ENCODE measurements at regions not wholly inside any gene's neighbourhood (a gene's known extent, or its start where the extent isn't known, plus 50 kb on each side); places are given as distances from the start of the nearest gene placed in this dataset.

DNA sequence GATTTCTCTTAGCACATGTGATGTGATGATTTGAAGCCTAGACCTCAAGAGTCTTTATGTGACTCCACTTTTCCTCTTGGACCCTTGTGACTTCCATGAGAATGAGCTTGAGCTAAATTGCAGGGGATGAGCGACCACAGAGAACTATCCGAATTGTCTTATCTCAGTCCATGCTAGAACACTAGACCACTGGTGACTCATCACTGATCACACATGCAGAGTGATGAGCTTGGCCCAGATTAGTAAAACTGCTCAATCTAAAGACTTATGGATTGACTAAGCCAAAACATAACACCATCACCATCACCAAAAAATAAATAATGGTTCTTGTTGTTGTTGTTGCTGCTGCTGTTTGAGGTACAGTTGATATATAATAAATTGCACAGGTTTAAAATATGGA is 114.1 kb upstream of the CFAP20DC start:
- no peak for TF ChIP-seq POLR2AphosphoS5 (IDR thresholded peaks at IDR 0.05; ENCODE audit: low read depth)
- TF ChIP-seq SPI1 (IDR thresholded peaks at IDR 0.05; ENCODE audit: borderline replicate concordance, low read depth), result no peak
- TF ChIP-seq, protein P1, sequence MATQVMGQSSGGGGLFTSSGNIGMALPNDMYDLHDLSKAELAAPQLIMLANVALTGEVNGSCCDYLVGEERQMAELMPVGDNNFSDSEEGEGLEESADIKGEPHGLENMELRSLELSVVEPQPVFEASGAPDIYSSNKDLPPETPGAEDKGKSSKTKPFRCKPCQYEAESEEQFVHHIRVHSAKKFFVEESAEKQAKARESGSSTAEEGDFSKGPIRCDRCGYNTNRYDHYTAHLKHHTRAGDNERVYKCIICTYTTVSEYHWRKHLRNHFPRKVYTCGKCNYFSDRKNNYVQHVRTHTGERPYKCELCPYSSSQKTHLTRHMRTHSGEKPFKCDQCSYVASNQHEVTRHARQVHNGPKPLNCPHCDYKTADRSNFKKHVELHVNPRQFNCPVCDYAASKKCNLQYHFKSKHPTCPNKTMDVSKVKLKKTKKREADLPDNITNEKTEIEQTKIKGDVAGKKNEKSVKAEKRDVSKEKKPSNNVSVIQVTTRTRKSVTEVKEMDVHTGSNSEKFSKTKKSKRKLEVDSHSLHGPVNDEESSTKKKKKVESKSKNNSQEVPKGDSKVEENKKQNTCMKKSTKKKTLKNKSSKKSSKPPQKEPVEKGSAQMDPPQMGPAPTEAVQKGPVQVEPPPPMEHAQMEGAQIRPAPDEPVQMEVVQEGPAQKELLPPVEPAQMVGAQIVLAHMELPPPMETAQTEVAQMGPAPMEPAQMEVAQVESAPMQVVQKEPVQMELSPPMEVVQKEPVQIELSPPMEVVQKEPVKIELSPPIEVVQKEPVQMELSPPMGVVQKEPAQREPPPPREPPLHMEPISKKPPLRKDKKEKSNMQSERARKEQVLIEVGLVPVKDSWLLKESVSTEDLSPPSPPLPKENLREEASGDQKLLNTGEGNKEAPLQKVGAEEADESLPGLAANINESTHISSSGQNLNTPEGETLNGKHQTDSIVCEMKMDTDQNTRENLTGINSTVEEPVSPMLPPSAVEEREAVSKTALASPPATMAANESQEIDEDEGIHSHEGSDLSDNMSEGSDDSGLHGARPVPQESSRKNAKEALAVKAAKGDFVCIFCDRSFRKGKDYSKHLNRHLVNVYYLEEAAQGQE (IDR thresholded peaks at IDR 0.05; ENCODE audit: insufficient replicate concordance, low read depth), result no peak
- TF ChIP-seq GABPA (IDR thresholded peaks at IDR 0.05; ENCODE audit: low read depth), result no peak
- TF ChIP-seq, protein P2, sequence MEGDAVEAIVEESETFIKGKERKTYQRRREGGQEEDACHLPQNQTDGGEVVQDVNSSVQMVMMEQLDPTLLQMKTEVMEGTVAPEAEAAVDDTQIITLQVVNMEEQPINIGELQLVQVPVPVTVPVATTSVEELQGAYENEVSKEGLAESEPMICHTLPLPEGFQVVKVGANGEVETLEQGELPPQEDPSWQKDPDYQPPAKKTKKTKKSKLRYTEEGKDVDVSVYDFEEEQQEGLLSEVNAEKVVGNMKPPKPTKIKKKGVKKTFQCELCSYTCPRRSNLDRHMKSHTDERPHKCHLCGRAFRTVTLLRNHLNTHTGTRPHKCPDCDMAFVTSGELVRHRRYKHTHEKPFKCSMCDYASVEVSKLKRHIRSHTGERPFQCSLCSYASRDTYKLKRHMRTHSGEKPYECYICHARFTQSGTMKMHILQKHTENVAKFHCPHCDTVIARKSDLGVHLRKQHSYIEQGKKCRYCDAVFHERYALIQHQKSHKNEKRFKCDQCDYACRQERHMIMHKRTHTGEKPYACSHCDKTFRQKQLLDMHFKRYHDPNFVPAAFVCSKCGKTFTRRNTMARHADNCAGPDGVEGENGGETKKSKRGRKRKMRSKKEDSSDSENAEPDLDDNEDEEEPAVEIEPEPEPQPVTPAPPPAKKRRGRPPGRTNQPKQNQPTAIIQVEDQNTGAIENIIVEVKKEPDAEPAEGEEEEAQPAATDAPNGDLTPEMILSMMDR (IDR thresholded peaks at IDR 0.05; ENCODE audit: insufficient read depth, low read length), result no peak
- Histone ChIP-seq H3K27ac (replicated peaks) (no peak overlapping the region), H3K4me3 (replicated peaks; ENCODE audit: insufficient read depth, low read length) (no peak overlapping the region), H3K27me3 (ENCODE audit: insufficient read depth, poor library complexity, severe bottlenecking) (no peaks in the 10 kb centered on the region)
- no peak for DNase-seq (ENCODE audit: low read depth in 1 of 2, low spot score in 1 of 2)

DNA sequence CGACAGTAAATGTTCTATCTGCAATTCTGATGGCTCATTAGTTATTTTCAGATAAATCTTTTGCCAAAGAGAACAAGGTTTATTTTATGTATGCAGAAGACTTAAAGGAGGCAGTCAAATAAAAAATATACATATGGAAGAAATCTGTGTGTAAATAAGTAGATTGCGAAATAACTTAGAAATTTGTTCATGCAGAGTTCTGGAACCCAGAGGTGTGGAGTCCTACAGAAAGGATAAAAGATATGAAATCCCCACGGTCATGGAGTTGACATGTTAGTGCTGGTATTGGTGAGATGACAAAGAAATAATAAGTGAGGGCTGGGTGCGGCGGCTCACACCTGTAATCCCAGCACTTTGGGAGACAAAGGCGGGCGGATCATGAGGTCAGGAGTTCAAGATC is 111.2 kb upstream of the CFAP20DC start:
- DNase-seq (ENCODE audit: low read depth in 1 of 2, low spot score in 1 of 2), result no peak
- no peaks in the 10 kb centered on the region for H3K27me3 ChIP-seq (ENCODE audit: insufficient read depth, poor library complexity, severe bottlenecking)
- TF ChIP-seq GABPA (IDR thresholded peaks at IDR 0.05; ENCODE audit: low read depth) (no peak), POLR2AphosphoS5 (IDR thresholded peaks at IDR 0.05; ENCODE audit: low read depth) (no peak), SPI1 (IDR thresholded peaks at IDR 0.05; ENCODE audit: borderline replicate concordance, low read depth) (no peak)
- TF ChIP-seq, protein P2 (IDR thresholded peaks at IDR 0.05; ENCODE audit: insufficient read depth, low read length), result no peak
- TF ChIP-seq, protein P1 (IDR thresholded peaks at IDR 0.05; ENCODE audit: insufficient replicate concordance, low read depth), result no peak
- H3K27ac ChIP-seq (replicated peaks), result no peak overlapping the region
- no peak overlapping the region for H3K4me3 ChIP-seq (replicated peaks; ENCODE audit: insufficient read depth, low read length)

DNA sequence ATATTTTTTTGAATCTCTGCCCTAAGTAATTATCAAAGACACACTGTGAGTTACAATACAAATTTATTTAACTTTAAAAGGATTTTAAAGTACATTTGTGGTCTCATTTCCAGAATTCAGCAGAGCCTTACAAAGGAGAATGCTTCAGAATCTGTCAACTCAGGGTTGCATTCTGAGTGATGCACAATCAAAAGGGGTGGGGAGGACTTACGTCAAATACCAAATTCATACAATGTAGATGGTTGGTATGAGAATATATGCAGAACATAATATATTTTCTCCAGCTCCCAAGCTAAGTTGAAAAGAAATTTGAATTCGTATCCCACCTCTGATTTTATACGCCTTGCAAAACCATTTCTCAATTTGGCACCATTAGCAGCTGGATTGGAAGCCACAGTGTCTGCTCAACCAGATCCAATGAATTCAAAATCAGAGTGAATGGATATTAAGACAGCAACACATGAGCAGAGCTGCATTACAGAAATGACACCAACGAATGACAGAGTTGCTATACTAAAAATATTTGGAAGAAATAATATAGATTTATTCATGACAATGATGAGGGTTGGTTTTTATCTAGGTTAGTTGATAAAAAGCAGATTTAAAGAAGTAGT is 110.4 kb upstream of the CFAP20DC start:
- no peak overlapping the region for H3K27ac ChIP-seq (replicated peaks)
- TF ChIP-seq SPI1 (IDR thresholded peaks at IDR 0.05; ENCODE audit: borderline replicate concordance, low read depth) (no peak), GABPA (IDR thresholded peaks at IDR 0.05; ENCODE audit: low read depth) (no peak)
- TF ChIP-seq, protein P2 (IDR thresholded peaks at IDR 0.05; ENCODE audit: insufficient read depth, low read length), result no peak
- TF ChIP-seq, protein P1 (IDR thresholded peaks at IDR 0.05; ENCODE audit: insufficient replicate concordance, low read depth), result no peak
- no peak overlapping the region for H3K4me3 ChIP-seq (replicated peaks; ENCODE audit: insufficient read depth, low read length)
- H3K27me3 ChIP-seq (ENCODE audit: insufficient read depth, poor library complexity, severe bottlenecking), result no peaks in the 10 kb centered on the region
- no peak for DNase-seq (ENCODE audit: low read depth in 1 of 2, low spot score in 1 of 2)

Data from HL-60 (cell line).